ENCODE measurements at regions not wholly inside any gene's neighbourhood (a gene's known extent, or its start where the extent isn't known, plus 50 kb on each side); places are given as distances from the start of the nearest gene placed in this dataset.

DNA sequence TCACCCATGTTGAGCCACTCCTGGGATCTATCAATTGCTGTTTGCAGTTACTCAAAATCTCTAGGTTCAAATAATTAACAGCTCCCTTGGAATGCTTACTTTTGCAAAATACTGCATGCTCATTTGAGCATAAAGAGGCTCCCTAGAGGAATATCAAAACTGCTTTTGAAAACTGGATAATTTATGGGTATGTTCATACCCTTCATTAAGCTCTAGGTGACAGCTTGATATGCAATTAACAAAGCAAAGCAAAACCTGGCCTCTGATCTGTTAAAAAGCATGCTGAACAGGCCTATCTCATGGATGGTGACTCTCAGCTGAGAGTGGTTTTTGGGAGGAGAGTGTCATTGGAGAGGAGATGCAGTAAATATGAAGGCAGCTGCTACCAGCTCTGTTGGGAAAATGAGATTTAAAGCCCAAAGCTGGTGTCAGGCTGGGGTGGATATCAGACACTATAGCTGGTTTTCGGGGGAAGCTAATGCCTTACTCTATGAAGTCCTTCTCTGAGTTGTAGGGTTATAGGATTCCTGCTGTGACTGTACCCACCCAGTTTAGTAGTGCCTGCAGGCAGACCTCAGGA is 110.9 kb downstream of the RASSF10 start (continued):
- TF ChIP-seq, protein P1, sequence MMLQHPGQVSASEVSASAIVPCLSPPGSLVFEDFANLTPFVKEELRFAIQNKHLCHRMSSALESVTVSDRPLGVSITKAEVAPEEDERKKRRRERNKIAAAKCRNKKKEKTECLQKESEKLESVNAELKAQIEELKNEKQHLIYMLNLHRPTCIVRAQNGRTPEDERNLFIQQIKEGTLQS (IDR thresholded peaks at IDR 0.05; ENCODE audit: insufficient read depth, low read depth, low read length): no peak
- TF ChIP-seq, protein P2, sequence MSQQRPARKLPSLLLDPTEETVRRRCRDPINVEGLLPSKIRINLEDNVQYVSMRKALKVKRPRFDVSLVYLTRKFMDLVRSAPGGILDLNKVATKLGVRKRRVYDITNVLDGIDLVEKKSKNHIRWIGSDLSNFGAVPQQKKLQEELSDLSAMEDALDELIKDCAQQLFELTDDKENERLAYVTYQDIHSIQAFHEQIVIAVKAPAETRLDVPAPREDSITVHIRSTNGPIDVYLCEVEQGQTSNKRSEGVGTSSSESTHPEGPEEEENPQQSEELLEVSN (IDR thresholded peaks at IDR 0.05): no peak
- TF ChIP-seq TBP (IDR thresholded peaks at IDR 0.05; ENCODE audit: low read depth, low read length) (no peak), RAD21 (IDR thresholded peaks at IDR 0.05 in 1 of 2, conservative IDR thresholded peaks at IDR 0.05 in 1 of 2; ENCODE audit: low read depth in 2 of 2, low read length in 2 of 2) (no peak), KDM5A (IDR thresholded peaks at IDR 0.05; ENCODE audit: low read length) (no peak)
